GM23248 (cell line): ENCODE measurements at regions not wholly inside any gene's neighbourhood (a gene's known extent, or its start where the extent isn't known, plus 50 kb on each side); places are given as distances from the start of the nearest gene placed in this dataset.

Experiments used
- EZH2 ChIP-seq: fragments of 200-600 bp; sonication (generic); IDR thresholded peaks from 2 replicates; pipeline ENCODE4 v1.6.1; 2018; ENCODE audit warnings: antibody characterized with exemption, mild to moderate bottlenecking; ENCODE audit not compliant: insufficient read depth, poor library complexity, severe bottlenecking
- EZH2phosphoT487 ChIP-seq: fragments of 200-600 bp; sonication (generic); IDR thresholded peaks from 2 replicates; pipeline ENCODE4 v1.6.1; 2018; ENCODE audit warnings: antibody characterized with exemption, moderate library complexity, mild to moderate bottlenecking, low read depth; ENCODE audit not compliant: insufficient read depth

DNA sequence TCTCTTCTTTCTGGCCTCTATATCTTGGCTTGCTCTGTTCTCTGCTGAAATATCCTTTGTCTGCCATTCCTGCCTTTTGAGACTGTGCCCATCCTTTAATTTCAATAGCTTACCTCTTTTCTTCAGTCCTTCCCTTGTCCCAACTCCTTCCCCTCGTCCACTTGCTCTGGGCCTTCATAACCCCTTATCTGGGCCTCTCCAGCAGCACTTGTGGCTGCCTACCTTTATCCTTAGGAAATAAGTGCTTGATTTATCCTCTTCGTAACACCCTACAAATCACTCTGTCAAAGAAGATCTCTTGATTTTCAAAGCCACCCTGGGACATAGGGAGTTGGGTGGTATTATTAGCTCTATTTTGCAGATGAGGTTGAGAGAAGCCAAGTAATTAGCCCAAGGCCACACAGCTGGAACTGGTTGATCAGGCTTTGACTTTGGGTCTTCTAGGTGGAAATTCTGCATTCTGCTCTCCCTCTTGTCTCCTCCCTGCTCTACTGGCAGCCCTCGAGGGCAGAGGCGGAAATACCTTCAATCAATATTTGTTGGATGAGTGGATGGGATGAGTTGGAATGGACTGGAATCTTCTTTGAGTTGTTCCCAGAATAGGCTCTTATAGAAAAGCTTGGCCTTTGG lies 84.0 kb upstream of the TLE3 start:
- TF ChIP-seq EZH2phosphoT487, result no peak
- TF ChIP-seq EZH2, result no peak
